ENCODE measurements at regions not wholly inside any gene's neighbourhood (a gene's known extent, or its start where the extent isn't known, plus 50 kb on each side); places are given as distances from the start of the nearest gene placed in this dataset.
"Not testable (repeated sequence)": the region's sequence is repeated elsewhere in the genome, so short reads cannot be mapped to it uniquely, and the experiment has no call there.

DNA sequence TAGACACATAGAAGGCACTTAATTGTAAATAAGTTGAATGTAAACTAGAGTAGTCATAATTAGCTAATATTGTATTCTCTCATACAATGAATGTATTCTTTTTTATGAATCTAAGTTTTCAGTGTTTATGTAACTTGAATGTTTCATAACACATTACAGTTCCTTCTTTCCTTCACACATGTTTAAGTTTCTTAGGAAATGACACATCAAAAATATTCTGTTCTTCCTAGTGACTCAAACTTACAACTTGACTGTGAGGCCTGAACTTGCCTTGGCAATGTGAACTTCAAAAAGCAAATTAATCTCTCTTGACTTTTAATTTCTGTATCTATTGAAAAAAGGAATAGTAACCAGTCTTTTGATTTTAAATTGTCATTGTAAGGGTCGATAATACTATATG is 700.1 kb downstream of the KCNT2 start:
- DNase-seq, result no peak

DNA sequence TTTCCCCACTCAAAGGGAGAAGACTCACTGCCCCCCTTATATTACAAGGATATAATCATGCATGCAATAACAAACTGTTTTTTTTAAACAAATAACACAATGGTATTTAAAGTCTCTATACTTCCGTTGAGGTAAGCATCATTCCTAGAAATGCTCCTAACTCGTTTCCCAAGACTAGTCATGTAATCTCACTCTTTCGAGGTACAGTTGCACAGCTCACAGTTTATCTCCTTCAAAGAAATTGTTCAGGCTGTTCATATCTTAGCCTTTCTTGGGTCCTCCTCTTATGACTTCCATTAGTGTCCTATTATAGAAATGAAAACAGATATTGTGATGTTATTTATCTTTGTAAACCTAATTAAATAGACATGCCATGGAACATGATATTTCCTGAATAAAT is 705.0 kb downstream of the KCNT2 start:
- DNase-seq, result no peak

DNA sequence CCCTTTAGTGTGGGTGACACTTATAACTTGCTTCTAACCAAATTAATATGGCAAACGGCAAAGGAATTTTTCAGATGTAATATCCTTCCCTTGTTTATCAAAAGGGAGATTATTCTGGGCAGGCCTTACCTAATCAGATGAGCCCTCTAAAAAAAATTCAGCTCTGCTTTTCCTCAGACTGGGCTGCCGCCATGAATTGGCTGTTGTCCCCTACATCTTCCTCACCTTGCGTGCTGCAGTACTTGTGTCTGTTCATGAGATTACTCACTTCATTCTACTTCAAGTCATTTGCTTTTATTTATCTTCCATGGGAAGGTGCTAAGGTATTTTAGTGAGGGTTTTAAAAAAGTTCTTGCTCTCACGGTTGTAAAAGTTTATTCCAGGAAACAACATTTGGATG is 705.5 kb downstream of the KCNT2 start:
- DNase-seq, result no peak

DNA sequence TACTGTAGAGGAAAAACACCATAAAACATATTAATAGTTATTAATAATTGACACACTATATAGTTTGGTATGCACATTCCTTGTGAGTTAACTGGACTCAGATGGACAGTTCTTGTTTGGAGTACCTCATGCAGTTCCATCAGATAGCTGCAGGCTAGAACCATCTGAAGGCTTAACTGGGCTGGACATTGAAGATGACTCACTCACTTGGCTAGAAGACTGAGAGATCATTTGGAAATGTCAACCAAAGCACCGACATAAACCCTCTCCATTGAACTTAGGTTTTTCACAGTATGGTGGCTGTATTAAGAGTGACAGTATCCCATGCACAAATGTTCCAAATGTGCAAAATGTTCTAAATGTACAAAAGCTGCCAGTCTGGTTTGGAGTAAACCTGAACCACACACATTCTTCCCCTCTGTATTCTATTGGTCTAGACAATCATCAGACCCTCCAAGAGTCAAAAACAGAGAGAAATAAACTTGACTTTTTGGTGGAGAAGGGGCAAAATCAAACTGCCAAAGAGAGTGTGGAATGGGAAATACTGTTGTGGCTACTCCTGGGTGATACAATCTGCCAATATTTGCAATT is 708.4 kb downstream of the KCNT2 start:
- DNase-seq, result no peak

DNA sequence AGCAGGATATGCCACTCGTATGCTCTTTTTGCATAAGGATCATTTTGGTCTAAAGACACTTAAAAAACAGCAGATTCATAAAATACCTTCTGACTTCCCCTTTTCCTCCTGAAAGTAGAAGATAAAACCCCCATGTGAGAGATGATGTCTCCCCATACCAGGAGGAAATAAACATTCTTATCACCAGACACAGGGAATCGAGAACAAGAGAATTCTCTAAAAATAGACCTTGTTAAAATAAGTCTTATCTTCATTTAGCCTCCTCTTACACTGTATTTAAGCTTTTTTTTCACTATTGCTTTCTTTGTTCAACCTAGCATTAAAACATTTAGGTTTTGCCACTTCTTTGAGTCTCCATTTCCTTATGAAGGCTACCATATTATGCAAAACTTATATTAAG is 709.3 kb downstream of the KCNT2 start:
- DNase-seq, result no peak

DNA sequence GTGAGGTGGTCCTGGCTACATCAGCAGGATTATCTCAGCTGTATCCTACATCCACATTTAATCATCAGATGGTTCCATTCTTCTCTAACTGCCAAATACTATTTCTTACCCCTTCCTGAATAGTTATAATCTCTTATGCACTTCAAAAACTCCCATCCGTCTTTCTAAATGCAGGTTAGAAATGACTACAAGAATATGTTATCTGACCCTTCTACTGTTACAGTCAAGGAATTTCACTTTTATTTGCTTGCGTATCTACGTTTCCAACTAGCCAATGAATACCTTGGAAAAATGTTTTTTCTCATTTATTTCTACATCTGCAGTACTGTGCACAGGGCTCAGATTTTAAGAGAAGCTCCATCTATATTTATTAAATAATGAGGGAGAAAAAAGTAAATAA is 709.9 kb downstream of the KCNT2 start:
- no peak for DNase-seq

DNA sequence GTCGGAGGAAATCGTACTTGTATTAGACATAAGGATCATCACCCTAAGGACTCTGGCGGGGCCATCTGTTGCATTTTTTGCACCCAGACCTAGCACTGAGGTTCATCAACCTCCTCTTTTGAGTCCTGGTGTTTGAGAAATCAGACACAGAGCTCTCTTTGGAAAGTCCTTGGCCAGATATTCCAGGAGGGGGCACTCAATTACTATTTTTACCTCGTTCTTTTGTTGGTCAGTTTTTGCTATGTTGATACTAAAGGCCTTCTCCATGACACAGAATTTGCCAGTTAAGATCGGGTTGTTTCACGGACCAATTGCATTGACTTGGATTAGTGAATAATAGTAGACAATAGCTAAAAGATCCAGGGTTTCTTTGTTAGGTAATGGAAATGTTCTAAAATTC is 711.2 kb downstream of the KCNT2 start:
- no peak for DNase-seq

DNA sequence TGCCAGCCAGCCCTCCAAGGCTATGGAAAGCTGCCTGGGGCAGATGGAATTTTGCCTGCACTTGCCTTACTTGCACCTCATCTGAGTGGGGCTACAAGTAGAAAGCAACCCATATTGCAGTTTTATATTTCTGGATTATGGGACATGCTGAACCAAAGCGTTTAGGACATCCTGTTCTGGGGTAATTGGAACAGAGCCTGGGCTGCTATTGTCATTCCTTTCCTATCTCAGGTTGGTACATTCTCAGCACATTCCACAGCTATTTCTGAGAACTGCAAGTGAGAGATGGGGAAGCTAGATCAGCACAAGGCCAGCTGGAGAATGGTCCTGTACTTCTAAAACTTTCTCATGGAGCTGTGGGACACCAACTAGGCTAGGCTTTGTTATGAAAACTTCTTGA is 713.8 kb downstream of the KCNT2 start:
- DNase-seq, result no peak

DNA sequence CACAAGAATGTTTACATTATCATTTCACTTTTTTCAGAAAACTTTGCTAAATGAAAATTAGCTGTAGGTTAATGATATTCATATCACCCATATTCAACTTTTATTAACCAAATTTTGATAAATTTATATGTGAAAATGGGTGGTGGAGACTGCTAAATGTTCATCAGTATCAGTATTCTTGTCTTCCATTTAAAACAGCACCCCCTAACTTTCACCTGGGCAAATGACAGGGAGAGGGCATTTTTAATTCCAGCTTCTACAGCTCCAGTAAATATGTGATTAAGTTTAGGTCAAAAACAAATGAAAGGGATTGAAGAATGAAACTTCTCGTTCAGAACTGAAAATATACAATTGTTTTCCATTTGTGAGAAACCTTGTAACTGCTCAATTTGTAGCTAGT is 722.2 kb downstream of the KCNT2 start:
- no peak for DNase-seq

DNA sequence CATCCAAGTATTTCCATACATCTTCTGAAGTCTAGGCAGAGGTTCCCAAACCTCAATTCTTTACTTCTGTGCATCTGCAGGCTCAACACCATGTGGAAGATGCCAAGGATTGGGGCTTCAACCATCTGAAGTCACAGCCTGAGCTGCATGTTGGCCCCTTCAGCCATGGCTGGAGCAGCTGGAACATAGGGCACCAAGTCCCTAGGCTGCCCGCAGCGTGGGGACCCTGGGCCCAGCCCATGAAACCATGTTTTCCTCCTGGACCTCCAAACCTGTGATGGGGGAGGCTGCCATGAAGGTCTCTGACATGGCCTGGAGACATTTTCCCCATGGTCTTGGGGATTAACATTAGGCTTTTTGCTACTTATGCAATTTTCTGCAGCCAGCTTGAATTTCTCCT is 729.8 kb downstream of the KCNT2 start:
- no peak for DNase-seq

DNA sequence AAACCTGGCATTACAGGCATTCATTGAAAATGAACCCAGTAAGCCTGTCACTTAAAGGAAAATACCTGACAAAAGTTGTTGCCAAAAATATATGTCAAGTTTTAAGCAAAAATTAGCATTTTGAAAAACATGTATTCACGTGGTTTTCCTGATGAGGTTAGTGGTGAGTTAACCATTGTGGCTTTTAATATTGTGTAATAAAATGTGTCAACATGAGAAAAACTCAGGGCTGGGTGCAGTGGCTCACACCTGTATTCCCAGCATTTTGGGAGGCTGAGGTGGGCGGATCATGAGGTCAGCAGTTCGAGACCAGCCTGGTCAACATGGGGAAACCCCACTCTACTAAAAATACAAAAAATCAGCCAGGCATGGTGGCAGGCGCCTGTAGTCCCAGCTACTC is 731.4 kb downstream of the KCNT2 start:
- no peak for DNase-seq

DNA sequence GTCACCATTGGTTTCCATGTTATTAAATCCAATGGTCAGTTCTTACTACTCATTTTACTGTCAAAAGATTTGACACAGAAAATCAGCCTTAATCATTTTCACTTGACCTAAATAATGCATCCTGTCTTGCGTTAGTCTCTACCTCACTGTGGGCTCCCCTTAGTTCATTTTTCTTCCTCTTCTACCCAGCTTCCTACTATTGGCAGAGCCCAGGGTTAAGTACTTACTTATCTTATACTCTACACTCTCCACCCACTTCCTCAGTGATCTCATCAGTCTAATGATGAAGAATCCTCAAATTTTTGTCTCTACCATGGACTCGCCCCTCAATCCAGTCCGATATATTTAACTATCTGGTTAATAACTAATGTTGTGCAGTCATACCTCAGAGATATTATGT is 735.9 kb downstream of the KCNT2 start:
- DNase-seq, result no peak

DNA sequence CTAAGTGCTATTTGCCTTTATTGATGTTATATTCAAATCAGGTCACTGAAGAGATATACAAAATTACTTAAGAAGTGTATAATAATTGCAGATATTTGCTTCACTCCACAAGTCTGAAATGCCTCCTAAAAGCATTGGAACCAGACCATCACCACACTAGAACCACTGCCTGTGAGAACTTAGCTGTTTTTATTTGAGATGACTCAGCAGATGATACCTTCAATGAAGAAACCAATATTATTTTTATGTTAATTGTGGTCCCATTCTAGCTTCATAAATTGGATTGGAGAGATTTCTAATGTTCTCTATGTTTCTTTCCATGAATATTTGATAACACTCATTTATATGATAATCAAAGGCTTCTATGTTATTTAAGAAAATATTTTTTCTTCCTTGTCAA is 740.6 kb downstream of the KCNT2 start:
- no peak for DNase-seq

DNA sequence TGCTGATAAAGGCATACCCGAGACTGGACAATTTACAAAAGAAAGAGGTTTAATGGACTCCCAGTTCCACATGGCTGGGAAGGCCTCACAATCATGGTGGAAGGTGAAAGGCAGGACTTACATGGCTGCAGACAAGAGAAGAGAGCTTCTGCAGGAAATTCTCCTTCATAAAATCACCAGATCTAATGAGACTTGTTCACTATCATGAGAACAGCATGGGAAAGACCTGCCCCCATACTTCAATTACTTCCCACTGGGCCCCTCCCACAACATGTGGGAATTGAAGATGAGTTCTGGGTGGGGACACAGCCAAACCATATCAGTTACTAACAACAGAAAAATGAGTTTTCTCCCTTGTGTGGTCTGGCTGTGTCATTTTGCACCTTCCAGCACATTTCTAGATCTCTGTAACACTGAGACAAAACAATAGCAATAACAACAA is 741.4 kb downstream of the KCNT2 start:
- DNase-seq, result no peak

DNA sequence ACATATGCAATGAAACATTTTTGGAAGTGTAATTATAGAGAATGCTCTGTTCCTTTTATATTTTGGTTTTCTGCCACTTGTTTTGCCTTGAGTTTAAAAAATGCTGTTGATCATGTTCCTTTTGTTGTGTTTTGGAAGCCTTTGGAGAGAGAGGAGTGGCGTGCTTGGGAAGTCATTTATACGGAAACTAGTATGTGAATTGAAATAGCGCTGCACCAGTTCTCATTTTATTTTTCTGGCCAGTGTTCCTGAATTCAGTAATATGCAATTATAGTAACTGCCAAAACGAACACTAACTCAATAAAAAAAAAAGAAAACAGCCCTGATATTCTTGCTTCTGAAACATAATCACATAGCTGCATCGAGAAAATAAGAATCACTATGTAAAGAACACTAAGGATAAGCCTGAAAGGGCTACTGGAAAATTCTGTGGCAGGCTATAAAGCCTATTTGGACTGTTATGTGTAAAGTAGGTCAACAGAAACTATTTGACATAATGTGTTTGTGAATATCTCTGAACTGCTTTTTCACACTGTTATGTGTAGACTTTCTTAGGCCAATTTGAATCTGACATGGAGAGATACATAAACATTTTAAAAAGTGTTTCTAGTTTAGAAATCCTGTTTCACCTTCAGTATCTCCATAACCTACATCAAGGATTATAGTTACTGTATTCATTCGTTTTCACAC is 742.0 kb downstream of the KCNT2 start:
- DNase-seq, result no peak

DNA sequence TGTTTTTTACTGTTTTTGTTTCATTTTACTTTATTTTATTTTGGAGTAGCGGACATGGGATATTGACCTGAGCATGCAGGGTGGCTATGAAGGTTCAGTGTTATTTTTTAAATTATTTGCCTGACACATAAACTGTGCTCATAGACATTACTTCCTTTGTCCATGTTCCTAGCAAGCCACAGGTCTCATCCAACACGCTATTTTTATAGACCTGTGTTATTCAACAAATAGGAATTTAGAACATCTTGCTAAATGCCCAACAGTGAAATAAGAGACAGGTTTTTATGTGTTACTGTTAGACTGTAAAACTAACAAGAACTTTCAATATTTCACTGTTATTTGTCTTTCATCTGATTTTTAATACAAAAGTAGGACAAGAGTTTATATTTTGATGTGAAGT is 756.4 kb downstream of the KCNT2 start:
- DNase-seq, result no peak

DNA sequence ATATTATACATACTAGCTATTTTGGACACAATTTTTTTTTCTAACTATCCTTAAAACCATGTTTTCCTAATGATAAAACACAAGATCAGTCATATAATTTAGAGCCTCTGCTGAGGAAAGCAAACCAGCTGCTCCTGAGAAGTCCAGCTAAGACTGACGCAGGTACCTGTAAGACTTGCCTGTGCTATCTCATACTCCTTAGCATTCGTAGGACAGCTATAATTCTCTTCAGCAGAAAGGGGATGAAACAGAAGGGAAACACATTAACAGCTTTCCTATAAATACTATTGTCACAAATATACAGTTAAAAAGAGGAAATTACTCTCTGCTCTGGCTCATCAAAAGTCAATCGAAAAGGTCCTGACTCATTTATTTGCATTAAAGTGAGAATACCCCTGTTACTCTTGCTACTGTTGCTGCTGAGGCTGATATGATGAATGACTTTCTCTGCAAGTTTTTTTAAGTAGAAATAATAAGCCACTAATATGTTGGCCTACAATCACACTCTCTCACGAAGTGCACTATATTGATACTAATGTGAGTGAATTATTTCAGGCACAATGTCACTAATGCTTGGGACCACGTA is 757.1 kb downstream of the KCNT2 start:
- no peak for DNase-seq

DNA sequence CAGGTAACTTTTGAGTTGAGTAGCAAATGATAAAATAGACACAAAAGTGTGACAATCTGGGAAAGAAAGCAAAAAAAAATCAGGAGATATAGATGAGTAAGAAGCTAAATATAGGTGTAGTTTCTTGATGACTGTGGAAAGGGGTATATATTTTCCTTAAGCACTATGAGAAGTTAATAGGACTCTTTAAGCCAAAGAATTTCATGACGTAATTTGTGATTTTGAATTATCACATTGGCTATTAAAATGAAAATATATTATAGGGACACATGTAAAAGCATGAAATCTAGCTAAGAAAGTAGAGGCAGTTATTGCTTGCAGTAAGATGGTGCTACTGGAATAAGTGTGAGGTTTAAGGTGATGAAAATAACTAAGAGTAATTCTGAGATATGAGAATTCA is 759.1 kb downstream of the KCNT2 start:
- no peak for DNase-seq

DNA sequence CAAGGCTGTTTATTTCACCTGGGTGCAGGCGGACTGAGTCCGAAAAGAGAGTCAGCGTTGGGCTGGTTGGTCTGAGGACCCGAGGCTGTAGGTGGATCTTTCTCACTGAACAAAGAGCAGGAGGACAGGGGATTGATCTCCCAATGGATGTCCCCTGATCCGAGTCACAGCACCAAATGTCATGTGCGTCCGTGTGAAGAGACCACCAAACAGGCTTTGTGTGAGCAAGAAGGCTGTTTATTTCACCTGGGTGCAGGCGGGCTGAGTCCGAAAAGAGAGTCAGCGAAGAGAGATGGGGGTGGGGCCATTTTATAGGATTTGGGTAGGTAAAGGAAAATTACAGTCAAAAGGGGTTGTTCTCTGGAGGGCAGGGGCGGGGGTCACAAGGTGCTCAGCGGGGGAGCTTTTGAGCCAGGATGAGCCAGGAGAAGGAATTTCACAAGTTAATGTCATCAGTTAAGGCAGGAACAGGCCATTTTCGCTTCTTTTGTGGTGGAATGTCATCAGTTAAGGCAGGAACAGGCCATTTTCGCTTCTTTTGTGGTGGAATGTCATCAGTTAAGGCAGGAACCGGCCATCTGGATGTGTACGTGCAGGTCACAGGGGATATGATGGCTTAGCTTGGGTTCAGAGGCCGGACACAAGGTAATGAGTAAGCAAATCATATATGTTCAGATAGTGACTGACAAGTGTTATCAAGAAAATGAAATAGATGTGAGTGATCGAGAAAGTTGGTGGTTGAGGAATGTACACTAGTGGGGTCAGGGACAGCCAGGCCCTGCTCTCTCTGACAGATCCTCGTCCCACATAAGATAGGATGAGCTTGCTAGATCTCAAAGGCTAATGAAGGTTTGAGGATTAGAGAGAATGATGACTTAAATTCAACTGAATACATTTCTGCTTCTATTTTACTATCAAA is 760.0 kb downstream of the KCNT2 start:
- not testable (repeated sequence) for DNase-seq

DNA sequence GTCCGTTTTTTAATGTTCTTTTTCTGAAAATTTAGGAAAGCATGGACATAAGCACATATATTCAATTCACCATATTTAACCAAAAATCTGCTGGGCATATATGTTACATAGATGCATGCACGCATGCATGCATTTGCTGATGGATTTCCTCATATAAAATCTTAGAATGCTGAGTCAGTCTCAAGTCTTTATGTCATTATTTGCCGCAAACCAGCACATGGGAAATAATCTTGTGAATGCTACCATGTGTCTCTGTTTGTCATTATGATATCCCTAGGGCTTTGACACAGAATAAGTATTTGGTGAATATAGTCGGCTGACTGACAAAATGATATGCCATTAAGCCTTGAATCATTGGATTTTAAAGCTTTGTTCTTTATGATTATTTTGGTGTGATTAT is 776.5 kb downstream of the KCNT2 start:
- DNase-seq, result no peak

DNA sequence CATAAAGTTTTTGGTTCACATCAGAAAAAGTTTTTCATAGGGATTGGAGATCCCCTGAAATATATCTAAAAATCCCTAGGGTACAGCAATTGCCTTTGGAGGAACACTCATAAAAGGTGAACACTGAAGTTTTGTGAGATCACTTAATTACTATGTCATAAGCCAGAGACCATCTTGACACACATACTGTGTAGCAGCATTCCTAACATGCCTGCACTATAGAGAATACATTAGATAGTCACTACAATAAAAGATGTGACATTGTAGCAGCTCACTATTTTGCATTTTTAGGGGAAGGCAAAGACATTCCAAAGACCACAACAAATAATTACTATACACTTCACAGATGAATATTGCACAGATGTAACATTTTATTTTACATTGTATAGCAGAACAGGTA is 779.9 kb downstream of the KCNT2 start:
- DNase-seq, result no peak

DNA sequence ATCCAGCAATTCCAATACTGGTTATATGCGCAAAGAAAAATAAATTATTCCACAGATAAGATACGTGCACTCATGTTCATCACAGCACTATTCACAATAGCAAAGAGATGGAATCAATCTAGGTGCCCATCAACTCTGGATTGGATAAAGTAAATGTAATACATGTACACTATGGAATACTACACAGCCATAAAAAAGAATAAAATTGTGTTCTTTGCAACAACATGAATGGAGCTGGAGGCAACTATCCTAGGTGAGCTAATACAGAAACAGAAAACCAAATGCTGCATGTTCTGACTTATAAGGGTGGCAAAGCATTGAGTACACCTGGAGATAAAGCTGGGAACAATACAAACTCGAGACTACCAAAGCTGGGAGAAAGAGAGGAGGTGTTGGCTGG is 787.3 kb downstream of the KCNT2 start:
- no peak for DNase-seq

DNA sequence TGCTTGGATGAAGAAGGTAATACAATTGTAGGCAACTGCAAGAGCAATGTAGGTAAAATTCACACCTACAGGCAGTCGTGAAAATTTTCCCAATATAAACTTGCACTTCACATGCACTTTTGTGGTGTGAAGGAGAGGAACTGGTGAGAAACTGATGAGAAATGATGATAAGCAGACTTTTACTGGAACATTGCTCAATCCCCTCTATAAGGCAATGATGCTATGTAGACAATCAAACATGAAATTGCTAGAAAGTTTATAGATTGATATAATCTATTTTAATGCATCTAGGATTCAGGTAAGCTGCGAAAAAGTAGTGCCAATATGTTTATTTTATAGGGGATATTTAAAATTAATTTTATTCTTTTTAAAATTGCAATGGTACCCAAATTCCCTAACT is 802.2 kb downstream of the KCNT2 start:
- no peak for DNase-seq

DNA sequence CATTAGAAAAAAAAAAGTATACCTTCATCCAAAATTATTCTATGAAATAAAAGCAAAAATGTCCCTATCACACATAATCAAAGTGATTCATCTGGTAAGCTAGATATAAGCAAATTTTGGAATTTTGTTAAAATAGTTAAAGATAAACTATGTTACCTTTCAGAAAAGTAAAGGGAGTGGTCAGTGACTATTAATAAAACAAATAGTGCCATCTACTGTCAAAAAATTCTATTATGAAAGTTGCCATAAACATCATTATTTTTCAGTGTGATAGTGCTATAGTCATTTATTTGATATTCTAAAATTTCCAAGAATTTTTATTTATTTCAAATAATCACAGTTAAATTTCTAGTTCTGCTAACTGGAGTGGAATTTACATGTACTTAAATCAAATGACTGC is 803.7 kb downstream of the KCNT2 start:
- DNase-seq, result no peak

All from activated naive CD4-positive, alpha-beta T cell treated with anti-CD3 and anti-CD28 coated beads, Interleukin-2, amount 50 U/mL, for 16 hours (primary cell).